ENCODE measurements at regions not wholly inside any gene's neighbourhood (a gene's known extent, or its start where the extent isn't known, plus 50 kb on each side); places are given as distances from the start of the nearest gene placed in this dataset.
A peak's percentile ranks its signal among the peaks of the same experiment; 100 is the strongest.

DNA sequence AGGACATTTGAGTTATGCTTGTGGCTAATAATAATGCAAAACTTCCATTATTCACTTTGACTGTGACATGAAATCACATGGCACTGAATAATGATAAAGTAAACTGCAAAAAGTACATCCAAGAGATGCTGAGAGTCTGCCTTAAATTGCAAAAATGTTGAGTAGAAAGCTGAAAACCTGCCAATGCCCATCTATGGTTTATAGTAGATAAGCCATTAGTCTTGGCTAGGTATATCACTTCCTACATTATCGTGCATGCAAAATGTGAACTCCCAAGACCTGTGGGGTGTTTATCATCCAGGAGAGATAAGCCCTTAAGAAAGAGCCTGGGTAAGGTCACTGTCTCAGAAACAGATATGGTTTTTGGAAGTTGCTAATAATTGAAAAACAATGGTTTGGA is 208.7 kb upstream of the DPYD start:
- no peaks in the 10 kb centered on the region for H3K4me1 ChIP-seq
- ChIA-PET CTCF (no interaction called here), POLR2A (no interaction called here)
- H3K9me3 ChIP-seq = no peaks in the 10 kb centered on the region
- 89% methylated on average over 1 of the region's 1 CpG for WGBS (ENCODE audit: missing lambda C conversion rate)
- no peak for DNase-seq (ENCODE audit: low read depth in 1 of 2, low spot score in 1 of 2)
- H3K4me2 ChIP-seq = no peak overlapping the region
- no peak overlapping the region for H3K4me3 ChIP-seq
- TF ChIP-seq MAZ (IDR thresholded peaks at IDR 0.05; ENCODE audit: borderline replicate concordance, low read depth, low read length) (no peak), HOXB5 (CRISPR knock-in tag; IDR thresholded peaks at IDR 0.05) (no peak), NPAS2 (CRISPR knock-in tag; IDR thresholded peaks at IDR 0.05; ENCODE audit: borderline replicate concordance) (no peak), FOSB (CRISPR knock-in tag; IDR thresholded peaks at IDR 0.05) (no peak), CBX2 (IDR thresholded peaks at IDR 0.05; ENCODE audit: borderline replicate concordance, low read depth) (no peak), PHF8 (IDR thresholded peaks at IDR 0.05; ENCODE audit: borderline replicate concordance, low read depth) (no peak), HOXB13 (CRISPR knock-in tag; IDR thresholded peaks at IDR 0.05; ENCODE audit: low read depth) (no peak)
- H3K27ac ChIP-seq = no peak overlapping the region
- no peak for ATAC-seq
- no peak for FAIRE-seq

DNA sequence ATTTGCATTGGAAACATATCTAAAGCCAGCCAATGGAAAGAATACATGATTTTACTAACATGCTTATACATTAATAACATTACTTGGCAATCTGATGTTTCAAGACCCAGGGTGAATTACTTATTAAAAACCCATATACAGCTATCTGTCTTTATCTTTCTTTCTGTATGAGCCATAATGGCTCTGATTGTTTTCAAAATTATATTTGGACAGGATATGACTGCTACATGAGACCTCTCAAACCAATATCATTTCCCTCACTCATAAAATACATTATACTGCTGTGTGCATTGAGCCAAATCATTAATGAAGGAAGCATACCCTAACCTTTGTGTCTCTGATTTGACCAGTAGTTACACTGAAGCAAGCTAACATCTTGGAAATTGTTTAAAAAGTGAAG is 205.9 kb upstream of the DPYD start:
- DNase-seq (ENCODE audit: low read depth in 1 of 2, low spot score in 1 of 2) (no peak), ATAC-seq (no peak), FAIRE-seq (no peak)
- Histone ChIP-seq H3K4me1 (no peaks in the 10 kb centered on the region), H3K9me3 (no peaks in the 10 kb centered on the region), H3K4me3 (no peak overlapping the region), H3K27ac (no peak overlapping the region), H3K4me2 (no peak overlapping the region)
- CTCF ChIA-PET = no interaction called here
- POLR2A ChIA-PET = no interaction called here
- no peak for TF ChIP-seq NFE2L2 (conservative IDR thresholded peaks at IDR 0.05; ENCODE audit: low read length)
- TF ChIP-seq, protein P1, sequence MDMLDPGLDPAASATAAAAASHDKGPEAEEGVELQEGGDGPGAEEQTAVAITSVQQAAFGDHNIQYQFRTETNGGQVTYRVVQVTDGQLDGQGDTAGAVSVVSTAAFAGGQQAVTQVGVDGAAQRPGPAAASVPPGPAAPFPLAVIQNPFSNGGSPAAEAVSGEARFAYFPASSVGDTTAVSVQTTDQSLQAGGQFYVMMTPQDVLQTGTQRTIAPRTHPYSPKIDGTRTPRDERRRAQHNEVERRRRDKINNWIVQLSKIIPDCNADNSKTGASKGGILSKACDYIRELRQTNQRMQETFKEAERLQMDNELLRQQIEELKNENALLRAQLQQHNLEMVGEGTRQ (IDR thresholded peaks at IDR 0.05) = no peak
- TF ChIP-seq HOXA7 (CRISPR knock-in tag; IDR thresholded peaks at IDR 0.05) = no peak
- TF ChIP-seq, protein P2, sequence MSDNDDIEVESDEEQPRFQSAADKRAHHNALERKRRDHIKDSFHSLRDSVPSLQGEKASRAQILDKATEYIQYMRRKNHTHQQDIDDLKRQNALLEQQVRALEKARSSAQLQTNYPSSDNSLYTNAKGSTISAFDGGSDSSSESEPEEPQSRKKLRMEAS (IDR thresholded peaks at IDR 0.05) = no peak
- TF ChIP-seq, protein P3, sequence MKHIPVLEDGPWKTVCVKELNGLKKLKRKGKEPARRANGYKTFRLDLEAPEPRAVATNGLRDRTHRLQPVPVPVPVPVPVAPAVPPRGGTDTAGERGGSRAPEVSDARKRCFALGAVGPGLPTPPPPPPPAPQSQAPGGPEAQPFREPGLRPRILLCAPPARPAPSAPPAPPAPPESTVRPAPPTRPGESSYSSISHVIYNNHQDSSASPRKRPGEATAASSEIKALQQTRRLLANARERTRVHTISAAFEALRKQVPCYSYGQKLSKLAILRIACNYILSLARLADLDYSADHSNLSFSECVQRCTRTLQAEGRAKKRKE (CRISPR knock-in tag; IDR thresholded peaks at IDR 0.05; ENCODE audit: low read depth) = no peak
- no peak for TF ChIP-seq ZSCAN20 (CRISPR knock-in tag; IDR thresholded peaks at IDR 0.05)

DNA sequence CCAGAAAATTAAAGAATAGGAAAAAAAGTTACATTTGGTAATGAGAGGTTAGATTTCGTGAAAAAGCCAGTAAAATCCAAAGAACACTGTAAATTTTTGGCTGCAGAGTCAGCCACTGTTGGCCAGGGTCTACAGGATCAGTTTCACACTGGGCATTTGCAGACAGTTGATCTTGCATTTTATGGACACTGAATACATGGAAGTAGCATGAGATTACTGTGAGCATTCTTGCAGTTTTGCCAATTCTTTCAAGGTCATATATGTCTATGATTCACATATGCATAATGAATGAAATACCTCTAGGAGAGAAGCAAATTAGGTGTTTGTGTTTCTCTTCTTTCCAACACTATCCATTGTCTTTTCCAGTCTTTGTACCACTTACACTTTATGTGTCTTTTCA is 200.8 kb upstream of the DPYD start:
- TF ChIP-seq HDAC2 (IDR thresholded peaks at IDR 0.05) (no peak), ZNF302 (CRISPR knock-in tag; IDR thresholded peaks at IDR 0.05) (no peak), NR3C1 (IDR thresholded peaks at IDR 0.05) (no peak), RFX5 (IDR thresholded peaks at IDR 0.05) (no peak)
- DNase-seq (ENCODE audit: low read depth in 1 of 2, low spot score in 1 of 2) = no peak
- Histone ChIP-seq H3K9me3 (no peaks in the 10 kb centered on the region), H3K4me3 (no peak overlapping the region), H3K27ac (no peak overlapping the region), H3K4me2 (no peak overlapping the region), H3K4me1 (no peaks in the 10 kb centered on the region)
- 4% methylated on average over 1 of the region's 1 CpG for WGBS (ENCODE audit: missing lambda C conversion rate)
- ChIA-PET POLR2A (no interaction called here), CTCF (no interaction called here)
- no peak for FAIRE-seq
- ATAC-seq = no peak

DNA sequence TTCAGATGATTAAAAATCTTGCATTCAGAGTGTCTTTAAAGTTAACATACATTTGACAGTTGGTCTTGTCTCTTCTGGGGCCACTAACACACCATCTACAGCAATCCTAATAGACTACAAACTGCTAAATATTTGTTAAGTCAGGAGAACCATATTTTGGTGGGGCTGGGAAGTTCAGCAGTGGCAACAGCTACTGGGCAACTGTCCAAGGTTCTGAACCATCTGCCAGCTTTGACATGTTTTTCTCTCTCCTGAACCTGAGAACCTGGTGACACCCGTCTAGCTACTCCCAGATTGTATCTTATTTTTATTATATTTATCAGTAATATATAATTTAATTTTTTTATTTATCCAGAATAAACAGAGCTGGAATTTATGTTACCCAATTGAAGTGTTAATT is 199.0 kb upstream of the DPYD start:
- TF ChIP-seq, protein P4, sequence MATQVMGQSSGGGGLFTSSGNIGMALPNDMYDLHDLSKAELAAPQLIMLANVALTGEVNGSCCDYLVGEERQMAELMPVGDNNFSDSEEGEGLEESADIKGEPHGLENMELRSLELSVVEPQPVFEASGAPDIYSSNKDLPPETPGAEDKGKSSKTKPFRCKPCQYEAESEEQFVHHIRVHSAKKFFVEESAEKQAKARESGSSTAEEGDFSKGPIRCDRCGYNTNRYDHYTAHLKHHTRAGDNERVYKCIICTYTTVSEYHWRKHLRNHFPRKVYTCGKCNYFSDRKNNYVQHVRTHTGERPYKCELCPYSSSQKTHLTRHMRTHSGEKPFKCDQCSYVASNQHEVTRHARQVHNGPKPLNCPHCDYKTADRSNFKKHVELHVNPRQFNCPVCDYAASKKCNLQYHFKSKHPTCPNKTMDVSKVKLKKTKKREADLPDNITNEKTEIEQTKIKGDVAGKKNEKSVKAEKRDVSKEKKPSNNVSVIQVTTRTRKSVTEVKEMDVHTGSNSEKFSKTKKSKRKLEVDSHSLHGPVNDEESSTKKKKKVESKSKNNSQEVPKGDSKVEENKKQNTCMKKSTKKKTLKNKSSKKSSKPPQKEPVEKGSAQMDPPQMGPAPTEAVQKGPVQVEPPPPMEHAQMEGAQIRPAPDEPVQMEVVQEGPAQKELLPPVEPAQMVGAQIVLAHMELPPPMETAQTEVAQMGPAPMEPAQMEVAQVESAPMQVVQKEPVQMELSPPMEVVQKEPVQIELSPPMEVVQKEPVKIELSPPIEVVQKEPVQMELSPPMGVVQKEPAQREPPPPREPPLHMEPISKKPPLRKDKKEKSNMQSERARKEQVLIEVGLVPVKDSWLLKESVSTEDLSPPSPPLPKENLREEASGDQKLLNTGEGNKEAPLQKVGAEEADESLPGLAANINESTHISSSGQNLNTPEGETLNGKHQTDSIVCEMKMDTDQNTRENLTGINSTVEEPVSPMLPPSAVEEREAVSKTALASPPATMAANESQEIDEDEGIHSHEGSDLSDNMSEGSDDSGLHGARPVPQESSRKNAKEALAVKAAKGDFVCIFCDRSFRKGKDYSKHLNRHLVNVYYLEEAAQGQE (IDR thresholded peaks at IDR 0.05) = peak; percentile 85
- TF ChIP-seq MAZ (IDR thresholded peaks at IDR 0.05; ENCODE audit: borderline replicate concordance, low read depth, low read length) = no peak
- Histone ChIP-seq H3K27ac (no peak overlapping the region), H3K9me3 (no peaks in the 10 kb centered on the region), H3K4me2 (no peak overlapping the region), H3K4me1 (no peaks in the 10 kb centered on the region), H3K4me3 (no peak overlapping the region)
- POLR2A ChIA-PET = interaction anchor here (0.5 kb wide), 1 partner anchor 26 kb away, joined by 3 read pairs; no protein-coding TSS in a partner anchor
- CTCF ChIA-PET = no interaction called here
- WGBS (ENCODE audit: missing lambda C conversion rate) = 68% methylated on average over 1 of the region's 1 CpG
- DNase-seq (ENCODE audit: low read depth in 1 of 2, low spot score in 1 of 2) (peak in 1 of 2 experiments; percentile 7), FAIRE-seq (no peak), ATAC-seq (no peak)
